H1 (cell line): ENCODE measurements at regions not wholly inside any gene's neighbourhood (a gene's known extent, or its start where the extent isn't known, plus 50 kb on each side); places are given as distances from the start of the nearest gene placed in this dataset.

Source experiments
- CTCF ChIA-PET: fragments of 300-600 bp; sonication (Branson Sonifier 250); formaldehyde crosslinking; loops from one replicate; lab custom pipeline; 2021; ENCODE audit not compliant: partially characterized antibody; lab: Charles Lee
- POLR2A ChIA-PET: fragments of 300-600 bp; sonication (Branson Sonifier 250); formaldehyde crosslinking; loops from one replicate; lab custom pipeline; 2021; ENCODE audit warnings: inconsistent platforms; ENCODE audit not compliant: partially characterized antibody; lab: Charles Lee
- DNase-seq, 2 experiments: peaks; one replicate each; pipeline versions ENCODE4 v3.0.0 to v3.0.0-alpha.2; 2010 to 2022; ENCODE audit warnings: low spot score in 2 of 2, low read depth in 1 of 2, mixed read lengths in 1 of 2
- FAIRE-seq: peaks from 2 replicates; lab custom pipeline; 2011; peaks lifted over from hg19 to GRCh38; lab: Jason Lieb, UNC
- H2AFZ ChIP-seq: 2 replicates; pipeline ENCODE4 v1.8.1; 2012; ENCODE audit warnings: low read length, inconsistent platforms
- H2AK5ac ChIP-seq: 2 replicates; pipeline ENCODE4 v1.6.1; 2013; ENCODE audit warnings: low read depth, low read length
- H2BK120ac ChIP-seq: replicated peaks from 2 replicates; pipeline ENCODE3; 2013; ENCODE audit warnings: low read depth, low read length, inconsistent platforms
- H2BK12ac ChIP-seq: 2 replicates; pipeline ENCODE4 v1.6.1; 2013; ENCODE audit warnings: low read depth, low read length
- H2BK15ac ChIP-seq: 2 replicates; pipeline ENCODE4 v1.6.1; 2013; ENCODE audit warnings: low read length
- H2BK20ac ChIP-seq: 2 replicates; pipeline ENCODE4 v1.6.1; 2013; ENCODE audit warnings: low read length
- H2BK5ac ChIP-seq: 2 replicates; pipeline ENCODE4 v1.6.1; 2013; ENCODE audit warnings: low read depth, low read length
- H3K14ac ChIP-seq: 2 replicates; pipeline ENCODE4 v1.6.1; 2013; ENCODE audit warnings: inconsistent platforms; ENCODE audit not compliant: insufficient read length
- H3K18ac ChIP-seq: 2 replicates; pipeline ENCODE4 v1.6.1; 2013; ENCODE audit warnings: low read length; ENCODE audit errors: extremely low read depth
- H3K23ac ChIP-seq: 2 replicates; pipeline ENCODE4 v1.6.1; 2013; ENCODE audit warnings: inconsistent platforms; ENCODE audit not compliant: insufficient read length
- H3K23me2 ChIP-seq: 2 replicates; pipeline ENCODE4 v1.6.1; 2013; ENCODE audit warnings: low read depth, low read length
- H3K27ac ChIP-seq: 2 replicates; pipeline ENCODE4 v1.6.1; 2011; ENCODE audit warnings: low read depth, low read length, inconsistent platforms
- H3K27me3 ChIP-seq, 4 experiments: replicated peaks in 1 of 4; 1 replicate in 1 of 4; 2 replicates in 3 of 4; pipeline versions ENCODE4 v1.6.1 to v1.8.1; 2011 to 2013; ENCODE audit warnings: low read length in 3 of 4, mild to moderate bottlenecking in 3 of 4, inconsistent platforms in 2 of 4, mixed read lengths in 2 of 4, moderate library complexity in 1 of 4; ENCODE audit not compliant: control insufficient read depth in 3 of 4, insufficient read depth in 3 of 4; ENCODE audit errors: extremely low read depth in 1 of 4
- H3K36me3 ChIP-seq, 4 experiments: 2 replicates each; pipeline versions ENCODE4 v1.6.1 to v1.8.1; 2011 to 2013; ENCODE audit warnings: mild to moderate bottlenecking in 4 of 4, low read length in 3 of 4, moderate library complexity in 2 of 4, control low read depth in 1 of 4, inconsistent platforms in 1 of 4; ENCODE audit not compliant: insufficient read depth in 4 of 4, control insufficient read depth in 2 of 4
- H3K4ac ChIP-seq: replicated peaks from 2 replicates; pipeline ENCODE3; 2013; ENCODE audit warnings: low read length, low read depth, mixed read lengths, inconsistent platforms; ENCODE audit not compliant: insufficient read length
- H3K4me1 ChIP-seq, 4 experiments: replicated peaks in 1 of 4; 1 replicate in 1 of 4; 2 replicates in 3 of 4; pipeline versions ENCODE4 v1.6.1 to v1.8.1; 2011 to 2013; ENCODE audit warnings: low read length in 3 of 4, inconsistent platforms in 2 of 4, mixed read lengths in 1 of 4; ENCODE audit not compliant: insufficient read depth in 4 of 4, control insufficient read depth in 3 of 4
- H3K4me2 ChIP-seq, 2 experiments: 2 replicates each; pipeline versions ENCODE4 v1.6.1 to v1.8.1; 2011 to 2013; ENCODE audit warnings: low read depth in 2 of 2, low read length in 2 of 2, control low read depth in 1 of 2, inconsistent platforms in 1 of 2, mild to moderate bottlenecking in 1 of 2; ENCODE audit not compliant: insufficient read depth in 1 of 2
- H3K4me3 ChIP-seq, 4 experiments: fragments of 200-600, 300-600 bp in 1 of 4; sonication (generic), shearing (Covaris generic), sonication (Bioruptor Twin) in 1 of 4; 2 replicates each; pipeline versions ENCODE4 v1.5.1 to v1.8.1; 2011 to 2016; ENCODE audit warnings: low read length in 4 of 4, low read depth in 3 of 4, control low read depth in 2 of 4, inconsistent platforms in 2 of 4, mild to moderate bottlenecking in 2 of 4, mixed read lengths in 1 of 4, moderate library complexity in 1 of 4; ENCODE audit not compliant: insufficient read depth in 2 of 4; ENCODE audit errors: extremely low read depth in 1 of 4
- H3K56ac ChIP-seq: replicated peaks from 2 replicates; pipeline ENCODE3; 2013; ENCODE audit warnings: low read depth, mild to moderate bottlenecking, mixed read lengths, low read length, inconsistent platforms; ENCODE audit not compliant: insufficient read length
- H3K79me1 ChIP-seq: 2 replicates; pipeline ENCODE4 v1.6.1; 2013; ENCODE audit warnings: low read depth, low read length, control low read depth
- H3K79me2 ChIP-seq, 2 experiments: 2 replicates each; pipeline versions ENCODE4 v1.6.1 to v1.8.1; 2012 to 2013; ENCODE audit warnings: low read length in 2 of 2, mild to moderate bottlenecking in 2 of 2, inconsistent platforms in 1 of 2; ENCODE audit not compliant: insufficient read depth in 2 of 2, control insufficient read depth in 1 of 2
- H3K9ac ChIP-seq, 4 experiments: replicated peaks in 1 of 4; 1 replicate in 1 of 4; 2 replicates in 3 of 4; pipeline versions ENCODE4 v1.6.1 to v1.8.1; 2011 to 2013; ENCODE audit warnings: low read depth in 3 of 4, low read length in 3 of 4, control low read depth in 2 of 4, mild to moderate bottlenecking in 2 of 4, moderate library complexity in 2 of 4, inconsistent platforms in 1 of 4; ENCODE audit errors: extremely low read depth in 1 of 4
- H3K9me3 ChIP-seq, 2 experiments: 2 replicates each; pipeline versions ENCODE4 v1.6.1 to v1.8.1; 2012 to 2013; ENCODE audit warnings: mild to moderate bottlenecking in 2 of 2, moderate library complexity in 2 of 2, control low read depth in 1 of 2, inconsistent platforms in 1 of 2, low read depth in 1 of 2, low read length in 1 of 2, mixed read lengths in 1 of 2; ENCODE audit not compliant: insufficient read depth in 2 of 2
- H4K20me1 ChIP-seq, 2 experiments: replicated peaks in 1 of 2; 2 replicates each; pipeline versions ENCODE3 to v1.8.1; 2011 to 2013; ENCODE audit warnings: inconsistent platforms in 2 of 2, low read length in 2 of 2, mild to moderate bottlenecking in 1 of 2; ENCODE audit not compliant: insufficient read depth in 2 of 2, control insufficient read depth in 1 of 2
- H4K5ac ChIP-seq: 2 replicates; pipeline ENCODE4 v1.6.1; 2013; ENCODE audit warnings: low read length, low read depth, mixed read lengths, inconsistent platforms; ENCODE audit not compliant: insufficient read length
- H4K8ac ChIP-seq: 2 replicates; pipeline ENCODE4 v1.8.0; 2013; ENCODE audit warnings: mild to moderate bottlenecking, moderate library complexity, low read length, inconsistent platforms; ENCODE audit not compliant: insufficient read depth; ENCODE audit errors: extremely low read depth
- H4K91ac ChIP-seq: replicated peaks from 2 replicates; pipeline ENCODE3; 2013; ENCODE audit warnings: low read length, mixed read lengths, inconsistent platforms; ENCODE audit not compliant: insufficient read length
- NRF1 ChIP-seq: IDR thresholded peaks from 2 replicates; pipeline ENCODE4 v1.6.1; 2011; ENCODE audit warnings: mild to moderate bottlenecking, low read depth, low read length, improper control_type of control experiment
- SIX5 ChIP-seq: IDR thresholded peaks from 2 replicates; pipeline ENCODE4 v1.6.1; 2011; ENCODE audit warnings: mild to moderate bottlenecking, low read depth, low read length
- SP4 ChIP-seq: IDR thresholded peaks from 2 replicates; pipeline ENCODE4 v1.6.1; 2012; ENCODE audit warnings: low read length, inconsistent platforms
- WGBS, 2 experiments: shearing (Covaris generic) in 1 of 2; methylation state at CpG; one replicate each; pipeline versions ENCODE4 v1.1.6 to v1.1.7; 2013 to 2015; ENCODE audit warnings: low lambda C conversion rate in 2 of 2, mixed read lengths in 2 of 2, inconsistent platforms in 1 of 2, low coverage in 1 of 2, missing lambda C conversion rate in 1 of 2; ENCODE audit not compliant: insufficient replicate concordance in 2 of 2, insufficient coverage in 1 of 2, insufficient read length in 1 of 2; ENCODE audit errors: extremely low coverage in 1 of 2, missing lambda C conversion rate in 1 of 2; 5-methylcytosine and 5-hydroxymethylcytosine counted together

DNA sequence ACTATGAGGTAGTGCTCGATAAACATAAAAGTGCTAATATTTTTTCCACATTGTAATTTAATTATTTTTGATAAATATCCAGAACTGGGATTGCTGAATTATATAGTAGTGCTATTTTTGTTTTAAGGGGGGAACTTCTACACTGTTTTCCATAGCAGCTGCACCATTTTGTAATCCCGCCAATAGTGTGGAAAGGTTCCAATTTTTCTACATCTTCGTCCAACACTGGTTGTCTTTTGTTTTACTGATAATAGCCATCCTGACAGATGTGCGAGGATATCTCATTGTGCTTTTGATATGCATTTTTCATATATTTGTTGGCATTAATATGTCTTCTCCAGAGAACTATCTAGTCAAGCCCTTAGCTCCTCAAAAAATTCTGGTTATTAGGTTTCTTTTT, 259.6 kb upstream of the KCNJ16 start:
- Histone ChIP-seq H3K27me3 (no peaks in the 10 kb centered on the region), H3K27ac (no peak overlapping the region), H3K56ac (no peak overlapping the region), H3K14ac (no peak overlapping the region), H3K79me2 (no peaks in the 10 kb centered on the region), H2AFZ (no peak overlapping the region), H3K4ac (no peak overlapping the region), H2BK120ac (no peak overlapping the region), H4K91ac (no peak overlapping the region), H4K8ac (no peak overlapping the region), H3K79me1 (no peaks in the 10 kb centered on the region), H3K9ac (no peak overlapping the region), H2BK20ac (no peak overlapping the region), H3K18ac (no peak overlapping the region), H2AK5ac (no peak overlapping the region), H4K5ac (no peak overlapping the region), H3K4me2 (no peak overlapping the region), H2BK5ac (no peak overlapping the region), H3K4me3 (no peak overlapping the region), H2BK12ac (no peak overlapping the region), H3K23me2 (no peaks in the 10 kb centered on the region), H3K4me1 (no peaks in the 10 kb centered on the region), H3K23ac (no peak overlapping the region), H3K36me3 (no peaks in the 10 kb centered on the region), H2BK15ac (no peak overlapping the region), H4K20me1 (no peaks in the 10 kb centered on the region), H3K9me3 (no peaks in the 10 kb centered on the region)
- DNase-seq (no peak), FAIRE-seq (no peak)
- POLR2A ChIA-PET = no interaction called here
- WGBS, 2 experiments = 94% methylated on average over 4 of the region's 4 CpGs; no CpG with 5 or more reads in 1 of the 2 experiments
- CTCF ChIA-PET = interaction anchor here (1.1 kb wide), 1 partner anchor 205 kb away, joined by 3 read pairs; no protein-coding TSS in a partner anchor
- TF ChIP-seq SP4 (no peak), SIX5 (no peak), NRF1 (no peak)
